ENCODE measurements at regions not wholly inside any gene's neighbourhood (a gene's known extent, or its start where the extent isn't known, plus 50 kb on each side); places are given as distances from the start of the nearest gene placed in this dataset.

DNA sequence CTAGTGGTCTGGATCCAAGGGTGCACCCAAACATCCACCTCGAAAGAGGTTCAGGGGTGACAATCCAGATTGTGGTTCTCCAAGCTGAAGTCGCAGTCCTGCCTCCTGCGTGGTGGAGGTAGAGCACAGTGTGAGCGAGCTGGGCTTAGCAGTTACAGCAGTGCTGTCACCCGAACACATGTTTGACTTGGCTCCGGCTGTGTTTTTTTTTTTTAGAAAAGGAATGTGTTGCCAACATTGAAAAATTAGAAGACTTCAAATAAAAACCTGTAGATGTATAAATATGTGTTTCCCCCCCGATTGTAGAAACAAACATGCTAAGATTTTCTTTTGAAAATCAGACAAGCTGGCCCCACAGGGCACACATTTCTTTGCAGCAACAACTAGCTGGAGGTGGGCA is 530.8 kb downstream of the SHQ1 start:
- DNase-seq: no peak

DNA sequence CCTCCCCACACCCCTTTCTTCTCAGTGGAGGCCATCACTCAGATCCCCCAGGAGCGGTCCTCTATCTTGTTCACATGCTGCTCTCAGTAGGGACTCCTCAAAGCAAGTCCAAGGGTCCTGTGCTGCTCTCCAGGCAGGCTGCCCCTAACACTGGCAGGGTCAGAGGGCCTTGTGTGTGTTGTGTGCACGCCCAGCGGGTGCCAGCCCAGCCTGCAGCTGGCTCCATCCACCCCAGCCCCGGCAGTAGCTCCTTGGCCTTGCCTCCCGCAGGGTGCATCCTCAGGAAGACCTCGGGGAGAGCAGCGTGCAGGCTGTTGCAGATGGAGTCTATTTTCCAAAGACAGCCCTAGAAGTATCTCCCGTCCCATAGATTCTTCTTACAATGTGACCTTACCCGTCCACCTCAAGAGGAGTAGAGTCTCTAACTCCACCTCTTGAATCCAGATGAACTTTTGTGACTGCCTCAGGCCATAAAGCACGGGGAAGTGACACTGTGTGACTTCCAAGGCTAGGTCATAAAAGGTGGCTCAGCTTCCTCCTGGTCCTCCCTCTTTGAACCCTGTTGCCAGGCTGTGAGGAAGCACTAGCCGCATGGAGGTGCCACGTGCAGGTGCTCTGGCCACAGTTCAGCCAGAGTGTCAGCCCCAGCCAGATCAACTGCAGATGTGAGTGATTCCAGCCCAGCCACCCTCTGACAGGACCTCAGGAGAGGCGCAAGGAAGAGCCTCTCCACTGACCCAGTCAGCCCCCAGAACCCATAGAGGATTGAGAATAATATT is 531.6 kb downstream of the SHQ1 start:
- no peak for DNase-seq

DNA sequence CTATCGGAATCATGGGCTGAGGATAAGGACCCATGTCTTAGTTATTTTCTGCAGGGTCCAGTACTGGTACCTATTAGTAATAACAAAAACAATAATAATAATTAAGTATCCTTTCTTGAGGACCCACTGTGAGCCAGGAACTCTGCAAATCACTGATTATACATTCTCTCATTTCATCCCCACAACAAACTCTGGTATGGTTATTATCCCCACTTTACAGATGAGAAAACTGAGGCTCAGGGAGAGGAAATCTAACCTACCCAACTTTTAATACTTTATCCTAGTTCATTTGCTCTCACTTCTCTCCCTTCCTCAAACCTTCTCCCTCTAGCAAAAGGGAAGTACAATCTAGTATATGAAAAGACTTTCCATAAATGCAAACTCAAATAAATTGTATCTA is 528.4 kb upstream of the PROK2 start:
- DNase-seq: no peak

DNA sequence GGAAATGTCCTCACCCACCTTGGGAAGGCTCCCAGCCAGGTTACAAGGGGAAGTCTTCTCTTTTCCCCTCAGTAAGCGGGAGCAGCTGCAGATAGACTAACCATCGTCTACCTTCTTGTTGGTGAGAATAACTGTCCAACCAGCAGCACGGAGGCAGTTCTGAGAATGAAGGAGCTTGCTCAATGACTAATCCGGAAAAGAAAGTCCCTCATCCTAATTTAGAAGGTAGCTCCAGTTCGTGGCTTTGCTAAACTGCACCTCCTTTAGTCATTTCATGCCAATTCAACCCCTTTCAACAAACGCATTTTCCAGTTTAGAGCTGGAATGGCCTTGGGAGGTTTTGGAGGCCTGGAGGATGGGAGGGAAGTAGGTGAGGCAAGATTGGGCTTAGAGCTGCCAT is 527.4 kb upstream of the PROK2 start:
- DNase-seq: no peak

DNA sequence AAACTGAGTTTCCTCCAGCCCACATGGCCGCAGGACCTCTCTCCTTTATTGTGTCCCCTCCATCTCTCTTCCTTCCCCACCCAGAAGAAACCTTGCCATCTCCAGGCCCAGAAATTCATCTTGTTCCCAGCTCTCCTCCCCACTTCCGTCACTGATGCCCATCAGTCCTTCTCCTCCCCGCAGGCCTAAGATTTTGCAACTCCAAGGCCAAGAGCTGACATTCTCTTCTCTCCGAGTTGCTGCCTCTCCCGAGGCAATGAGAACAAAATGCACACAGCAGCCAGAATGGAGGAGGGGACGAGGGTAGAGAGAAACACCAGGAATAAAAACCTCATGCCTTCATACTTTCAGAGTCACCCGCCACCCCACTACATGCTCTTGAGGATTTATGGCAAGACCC is 526.5 kb upstream of the PROK2 start:
- no peak for DNase-seq

DNA sequence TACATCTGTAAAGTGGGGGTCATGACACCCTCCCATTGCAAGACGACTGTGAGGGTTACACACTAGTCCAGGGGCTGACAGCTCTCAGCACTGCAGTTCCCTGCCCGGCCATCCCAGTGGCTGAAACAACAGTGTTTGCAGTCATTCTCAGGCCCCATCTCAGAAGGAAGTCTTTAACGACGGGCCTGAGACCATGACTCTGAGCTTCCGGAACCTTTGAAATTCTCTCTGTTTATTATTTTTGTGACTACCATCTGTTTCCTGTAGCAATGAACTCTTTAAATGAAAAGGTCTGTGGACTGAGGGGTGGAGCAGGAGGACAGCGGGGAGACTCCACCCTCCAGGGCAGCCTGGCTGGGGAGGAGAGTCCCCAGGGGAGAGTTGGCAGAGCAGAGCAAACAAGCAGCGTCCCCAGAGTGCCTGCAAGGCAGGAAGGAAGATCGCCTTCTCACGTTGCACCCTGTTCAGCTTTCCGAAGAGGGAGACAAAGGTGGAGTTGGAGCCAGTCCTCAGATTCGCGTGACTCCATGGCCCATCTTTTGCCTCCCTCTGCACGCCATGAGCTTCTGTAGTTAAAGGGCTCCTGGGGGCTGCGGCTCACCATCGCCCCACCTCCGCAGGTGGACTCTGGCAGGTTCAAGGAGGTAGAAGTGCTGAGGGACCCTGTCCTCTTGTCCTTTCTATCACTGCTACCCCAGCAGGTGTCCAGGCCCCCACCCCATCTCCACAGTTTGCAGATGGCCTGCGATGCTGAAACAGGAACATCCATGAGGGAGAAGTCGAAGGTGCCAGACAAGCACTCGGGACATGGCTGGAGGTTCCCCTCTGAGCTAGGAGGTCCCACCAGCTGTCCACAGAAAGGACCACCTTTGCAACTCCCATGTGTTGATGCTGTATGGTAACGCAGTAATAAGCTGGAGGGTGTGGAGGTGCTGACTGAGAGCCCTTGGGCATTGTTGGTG is 525.8 kb upstream of the PROK2 start:
- peak; percentile 53 for DNase-seq

DNA sequence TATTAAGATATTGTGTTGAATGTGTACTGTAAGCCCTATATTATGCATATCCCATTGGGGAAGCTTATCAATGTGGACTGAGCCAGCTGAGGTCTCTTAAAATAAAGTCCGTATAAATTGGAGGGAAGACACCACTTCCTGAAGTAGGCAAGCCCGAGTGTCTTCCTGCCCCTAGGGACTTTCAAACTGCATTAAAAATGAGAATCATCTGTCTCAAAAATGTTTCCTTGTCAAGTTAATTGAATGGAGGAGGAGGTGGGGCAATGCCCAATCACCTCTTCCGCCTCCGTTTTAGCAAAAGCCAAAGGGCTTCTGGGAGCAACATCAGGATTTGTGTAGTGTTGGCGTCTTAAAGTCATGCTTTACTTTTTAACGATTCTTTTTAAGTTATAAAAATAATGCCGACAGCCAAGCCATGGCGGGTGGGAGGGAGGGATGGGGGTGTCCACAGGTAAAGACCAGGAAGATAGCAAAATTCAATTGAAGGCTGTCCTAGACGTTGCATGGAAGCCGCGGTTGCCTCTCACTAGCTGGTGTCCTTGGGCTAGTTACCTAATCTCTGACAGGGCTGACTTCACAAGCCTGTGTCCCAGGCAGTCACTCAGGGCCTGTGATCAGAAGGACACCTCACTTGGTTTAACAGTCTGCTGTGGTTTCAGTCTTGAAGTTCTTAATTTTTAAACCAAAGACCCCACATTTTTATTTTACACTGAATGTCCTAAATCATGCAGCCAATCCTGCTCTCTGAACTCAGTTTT is 524.9 kb upstream of the PROK2 start:
- no peak for DNase-seq

DNA sequence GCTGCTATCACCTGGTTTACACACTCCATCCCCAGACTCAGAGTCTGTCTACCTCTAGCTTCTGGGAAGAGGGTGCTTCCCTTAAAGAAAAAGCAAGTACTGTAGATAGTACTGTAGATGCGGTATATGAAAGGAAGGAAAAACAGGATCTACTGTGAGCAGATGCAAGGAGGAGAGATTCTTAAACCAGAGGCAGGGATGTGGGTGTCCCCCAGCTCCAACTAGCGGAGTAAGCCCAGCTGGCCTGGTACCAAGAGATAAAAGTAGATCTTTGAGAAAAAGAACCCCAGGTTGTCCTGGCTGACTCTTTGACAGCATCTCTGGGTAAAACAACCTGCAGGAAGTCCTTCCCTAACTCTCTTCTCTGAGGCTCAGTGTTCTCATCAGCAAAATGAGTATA is 523.7 kb upstream of the PROK2 start:
- DNase-seq: no peak

DNA sequence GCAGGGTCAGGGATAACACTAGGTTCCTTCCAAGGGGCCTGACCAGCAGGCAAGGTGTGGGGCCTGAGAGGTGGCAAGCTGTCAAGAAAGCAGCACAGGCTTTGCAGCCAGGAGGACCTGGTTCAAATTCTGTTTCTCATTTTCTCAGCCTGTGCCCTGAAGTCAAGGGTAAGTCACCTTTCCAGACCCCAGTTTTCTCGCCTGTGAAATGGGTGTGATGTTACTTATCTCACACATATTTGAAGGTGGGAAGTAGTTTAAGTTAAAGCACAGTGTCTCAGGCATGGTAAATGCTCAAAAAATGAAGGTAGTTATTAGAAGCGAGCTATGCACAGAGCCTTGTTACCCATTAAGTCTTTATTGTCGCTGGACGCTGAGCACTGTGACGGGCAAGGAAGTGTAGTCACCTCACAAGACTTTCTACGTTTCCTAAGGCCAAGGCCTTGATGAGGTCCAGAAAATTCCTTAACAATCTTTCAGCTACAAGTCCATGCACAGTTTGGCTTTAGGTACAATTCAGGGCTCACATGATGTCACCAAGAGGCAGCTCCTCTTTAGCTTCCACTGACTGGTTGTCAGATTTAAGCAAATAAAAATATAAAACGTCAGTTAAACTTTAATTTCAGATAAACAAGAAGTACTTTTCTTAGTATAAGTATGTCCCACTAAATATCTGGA is 522.6 kb upstream of the PROK2 start:
- no peak for DNase-seq

DNA sequence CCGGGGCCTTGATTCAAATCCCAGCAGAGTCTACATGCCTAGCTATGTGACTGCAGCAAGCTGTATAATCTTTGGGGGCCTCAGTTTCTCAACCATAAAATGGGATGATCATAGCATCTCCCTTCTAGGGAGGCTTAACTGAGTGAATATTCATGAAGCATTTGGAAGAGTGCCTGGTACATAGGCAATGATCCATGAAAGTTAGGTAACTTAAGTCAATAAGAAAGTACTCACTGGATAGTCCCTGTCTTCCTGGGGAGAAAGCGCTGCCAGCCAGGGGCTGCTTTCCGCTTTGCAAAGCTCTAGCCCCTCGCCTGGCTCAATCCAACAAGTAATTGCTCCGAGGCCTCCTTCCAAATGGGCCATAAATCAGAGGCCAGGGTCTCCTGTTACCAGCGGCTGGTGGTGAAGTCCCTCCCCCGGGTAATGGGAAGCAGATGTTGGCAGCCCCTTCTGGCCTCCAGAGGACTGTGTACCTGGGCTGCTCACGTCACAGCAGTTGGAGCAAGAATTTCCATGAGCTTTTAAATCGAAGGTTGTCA is 521.9 kb upstream of the PROK2 start:
- DNase-seq: peak; percentile 15

DNA sequence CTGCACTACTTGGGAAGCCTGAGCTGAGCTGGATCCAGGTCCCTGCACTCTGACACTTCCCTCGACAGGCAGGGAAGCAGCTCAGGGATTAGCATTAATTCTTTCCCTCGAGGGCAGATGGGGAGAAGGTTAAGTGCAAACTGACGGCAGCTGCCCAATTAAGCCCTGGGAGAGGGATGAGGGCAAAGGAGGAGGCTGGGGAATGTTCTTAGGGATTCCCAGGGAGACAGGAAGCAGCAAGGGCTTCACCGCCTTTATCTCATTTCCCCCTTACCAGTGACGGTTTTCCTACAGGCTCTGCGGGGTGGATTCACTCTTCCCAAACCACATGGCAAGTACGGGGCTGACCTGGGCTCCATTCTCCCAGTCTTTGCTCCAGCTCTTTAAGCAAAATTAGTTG is 519.0 kb upstream of the PROK2 start:
- DNase-seq: no peak

DNA sequence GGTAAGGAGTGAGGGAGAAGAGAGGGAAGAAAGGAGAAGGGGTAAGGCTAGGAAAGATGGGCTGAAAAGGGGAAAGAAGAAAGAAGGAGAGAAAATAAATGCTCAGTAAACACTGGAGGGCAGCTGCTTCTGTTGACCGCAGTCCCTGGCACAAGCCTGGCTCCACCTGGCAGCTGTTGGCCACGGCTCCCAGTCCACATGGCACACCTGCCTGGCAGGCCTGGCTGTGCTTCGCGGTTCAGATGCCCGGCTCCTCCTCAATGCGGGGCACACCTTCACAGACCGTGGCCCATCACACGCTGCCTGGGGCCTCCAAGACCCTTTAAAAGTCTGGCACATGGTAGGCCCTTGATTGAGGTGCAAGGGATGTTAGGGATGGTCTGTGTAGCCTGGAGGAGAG is 516.8 kb upstream of the PROK2 start:
- no peak for DNase-seq

DNA sequence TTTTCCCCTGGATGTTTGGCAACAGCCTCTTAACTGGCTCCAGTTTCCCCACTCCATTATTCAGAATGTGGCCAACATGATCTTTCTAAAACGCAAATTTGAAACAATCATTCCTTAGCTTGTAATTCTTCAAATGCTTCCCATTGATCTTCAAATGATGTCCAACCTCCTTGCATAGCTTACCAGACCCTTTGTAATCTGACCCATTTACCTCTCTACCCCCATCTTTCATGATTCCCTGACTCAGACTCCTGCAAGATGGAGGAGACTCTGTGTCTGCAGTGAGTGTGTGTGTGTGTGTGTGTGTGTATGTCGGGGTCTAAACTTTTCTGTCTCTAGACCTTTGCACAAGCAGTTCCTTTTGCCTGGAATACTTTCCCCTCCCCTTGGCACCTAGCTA is 515.7 kb upstream of the PROK2 start:
- no peak for DNase-seq

DNA sequence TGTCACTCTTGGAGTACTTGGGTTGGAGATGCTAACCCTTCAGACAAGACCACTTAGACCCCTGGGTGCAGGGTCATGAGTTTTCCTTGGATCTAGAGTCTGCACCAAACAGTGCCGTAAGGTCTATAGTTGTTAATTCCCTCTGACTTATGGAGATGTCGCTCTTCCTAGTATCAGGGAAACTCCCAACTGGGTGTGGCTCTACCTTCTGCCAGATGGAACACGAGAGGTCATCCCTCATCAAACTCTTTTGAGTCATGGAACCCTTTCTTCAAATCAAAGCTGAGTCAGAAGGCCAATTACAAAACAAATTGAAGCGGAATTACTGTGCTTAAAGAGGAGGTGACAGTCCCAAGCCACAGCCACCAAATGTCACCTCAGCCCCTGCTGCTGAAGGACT is 514.9 kb upstream of the PROK2 start:
- no peak for DNase-seq

DNA sequence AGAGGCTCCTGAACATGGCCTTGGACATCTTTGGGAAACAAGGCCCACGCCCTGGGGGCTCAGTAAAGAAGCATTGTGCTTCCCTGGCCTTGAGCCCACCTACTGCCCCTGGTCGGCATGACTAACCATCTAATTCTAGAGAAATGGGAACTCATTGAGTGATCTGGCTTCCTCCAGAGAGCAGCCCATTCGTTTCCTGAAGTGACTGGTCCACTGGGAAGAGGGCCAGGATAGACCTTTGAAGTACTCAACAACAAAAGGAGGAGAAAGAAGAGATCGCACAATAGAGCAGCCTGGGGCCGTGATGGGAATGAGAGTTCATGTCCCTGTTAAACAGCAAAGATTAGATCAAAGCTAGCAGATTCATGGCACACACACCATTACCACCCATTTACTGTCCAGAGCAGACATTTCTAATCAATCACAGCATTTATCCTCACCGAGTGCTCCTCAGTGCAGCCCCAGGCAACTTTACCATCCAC is 514.4 kb upstream of the PROK2 start:
- DNase-seq: no peak

DNA sequence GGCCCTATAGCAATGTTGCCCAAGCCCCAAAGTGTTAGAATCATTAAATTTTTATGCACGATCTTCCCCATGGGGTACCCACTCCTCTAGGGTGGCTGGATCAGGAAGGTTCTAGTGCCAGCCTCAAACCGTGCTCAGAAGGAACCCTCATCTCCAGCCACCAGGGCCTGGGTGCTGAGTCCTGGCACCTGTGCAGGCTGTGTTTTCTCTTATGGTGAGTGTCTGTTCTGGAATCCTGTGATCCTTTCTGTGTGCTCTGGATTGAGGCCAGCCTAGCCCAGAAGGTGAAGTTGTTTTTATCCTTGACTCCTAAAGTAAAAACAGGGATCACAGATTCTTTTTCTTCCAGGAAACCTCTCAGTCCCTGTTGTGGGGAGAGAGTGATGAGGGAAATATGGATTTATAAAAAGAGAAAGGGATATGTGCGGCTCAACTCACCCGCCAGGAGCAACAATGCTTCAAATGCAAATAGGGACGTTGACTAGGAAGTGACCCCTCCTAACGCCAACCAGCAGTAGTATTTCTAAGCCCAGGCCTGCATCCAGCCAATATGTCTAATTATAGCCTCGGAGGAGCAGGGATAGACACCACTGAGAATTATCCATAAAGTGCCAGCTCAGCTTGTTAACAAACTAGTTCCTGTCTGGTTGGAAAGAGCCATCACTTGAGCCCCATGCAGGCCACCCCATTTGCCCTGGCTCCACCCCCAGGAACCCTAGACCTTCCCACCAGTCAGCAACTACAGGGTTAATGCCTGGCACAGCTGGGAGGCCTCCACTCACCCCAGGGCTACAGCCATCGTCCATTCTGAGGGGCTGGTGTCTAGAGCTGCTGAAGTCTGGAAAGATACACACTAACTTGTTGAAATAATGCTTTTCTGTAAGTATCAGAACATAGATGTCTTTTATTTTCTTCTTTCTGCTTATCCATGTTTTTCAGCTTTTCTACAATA is 513.5 kb upstream of the PROK2 start:
- no peak for DNase-seq

DNA sequence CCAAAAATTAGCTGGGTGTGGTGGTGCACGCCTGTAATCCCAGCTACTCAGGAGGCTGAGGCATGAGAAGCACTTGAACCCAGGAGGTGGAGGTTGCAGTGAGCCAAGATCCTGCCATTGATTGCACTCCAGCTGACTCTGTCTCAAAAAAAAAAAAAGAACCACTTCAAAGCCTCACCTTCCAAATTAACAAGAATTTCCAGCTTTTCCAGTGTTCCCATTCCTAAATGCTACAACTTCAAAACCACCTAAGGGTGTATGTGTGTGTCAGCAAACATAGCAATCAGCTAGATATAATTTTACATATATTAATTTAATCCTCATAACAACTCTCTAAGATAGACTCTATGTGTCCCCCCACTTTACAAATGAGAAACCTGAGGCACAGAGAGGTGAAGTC is 512.5 kb upstream of the PROK2 start:
- no peak for DNase-seq

DNA sequence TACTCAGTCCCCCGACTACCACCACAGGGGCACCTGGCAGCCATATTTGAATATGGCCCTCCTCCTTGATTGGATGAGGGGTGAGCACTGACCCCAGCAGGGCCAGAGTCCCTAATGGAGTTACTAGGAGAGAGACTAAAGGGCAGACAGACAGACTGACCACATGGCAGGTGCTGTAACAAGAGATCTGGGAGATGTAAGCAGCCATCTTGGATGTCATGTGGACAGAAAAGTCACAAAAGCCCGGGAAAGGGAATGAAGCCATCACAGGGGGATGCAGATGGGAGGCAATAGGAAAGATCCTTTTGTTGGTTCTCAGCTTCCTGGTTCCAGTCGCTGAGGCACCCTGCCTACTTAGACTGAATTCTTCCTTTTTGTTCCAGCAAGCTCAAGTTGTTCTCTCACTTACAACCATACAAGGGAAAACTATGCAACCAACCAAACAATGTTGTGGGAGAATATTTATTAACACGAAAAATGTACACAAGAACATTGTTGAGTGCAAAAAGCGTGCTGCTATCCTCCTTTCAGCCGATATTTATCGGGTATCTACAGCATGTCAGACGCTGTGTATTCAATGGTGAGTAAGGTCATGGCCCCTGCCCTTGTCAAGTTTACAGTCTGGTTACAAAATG is 511.6 kb upstream of the PROK2 start:
- no peak for DNase-seq

DNA sequence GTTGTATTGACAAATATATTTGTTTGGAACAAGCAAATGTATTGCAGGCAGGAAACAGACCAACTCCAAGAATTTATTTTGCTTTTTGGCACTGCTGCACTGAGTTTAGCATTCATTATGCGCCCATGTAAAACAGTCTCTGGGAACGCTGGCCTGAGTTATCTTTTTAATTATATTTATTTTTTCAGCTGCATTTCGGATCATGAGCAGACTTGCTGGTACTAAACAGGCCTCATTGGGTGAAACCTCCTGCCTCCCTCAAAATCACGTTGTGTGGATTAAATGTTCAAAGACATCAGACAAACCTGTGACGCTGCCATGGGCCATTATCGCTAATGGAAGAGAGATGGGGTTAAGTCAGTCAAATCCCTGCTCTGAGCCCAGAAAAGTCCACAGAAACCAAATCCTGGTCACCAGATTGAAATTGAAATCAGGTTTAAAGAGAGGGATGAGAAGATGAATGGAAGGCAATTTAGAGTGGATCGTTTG is 511.1 kb upstream of the PROK2 start:
- DNase-seq: no peak

DNA sequence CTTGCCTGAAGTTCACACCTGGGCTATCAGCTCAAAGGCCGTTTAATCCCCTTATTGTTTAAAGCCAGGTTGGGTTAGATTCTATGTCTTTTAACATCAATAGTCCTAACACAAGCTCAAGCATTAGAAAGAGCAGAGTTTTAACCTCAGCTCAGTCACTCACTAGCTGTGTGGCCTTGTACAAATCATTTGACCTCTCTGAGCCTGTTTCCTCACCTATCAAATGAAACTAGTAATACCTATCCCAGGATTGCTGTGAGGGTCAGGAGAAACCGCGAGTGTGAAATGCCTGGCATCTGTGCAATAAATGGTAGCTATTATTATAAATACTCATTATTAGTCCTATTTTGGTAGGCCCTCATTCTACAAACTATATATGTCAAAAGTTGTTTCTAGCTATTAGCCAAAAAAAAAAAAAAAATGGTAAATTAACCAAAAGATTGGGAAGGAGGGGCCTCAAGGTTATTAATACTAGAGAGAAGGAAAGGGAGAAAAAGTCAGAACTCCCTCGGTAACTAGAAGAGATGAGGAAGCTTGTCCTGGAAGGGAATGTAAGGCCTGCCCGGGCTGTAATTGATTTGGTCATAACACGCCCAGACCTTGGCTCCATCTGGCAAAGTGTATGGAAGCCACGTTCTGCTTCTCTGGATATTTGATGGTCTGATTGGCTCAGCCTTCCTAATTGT is 510.5 kb upstream of the PROK2 start:
- DNase-seq: no peak
